ENCODE measurements at regions not wholly inside any gene's neighbourhood (a gene's known extent, or its start where the extent isn't known, plus 50 kb on each side); places are given as distances from the start of the nearest gene placed in this dataset.

DNA sequence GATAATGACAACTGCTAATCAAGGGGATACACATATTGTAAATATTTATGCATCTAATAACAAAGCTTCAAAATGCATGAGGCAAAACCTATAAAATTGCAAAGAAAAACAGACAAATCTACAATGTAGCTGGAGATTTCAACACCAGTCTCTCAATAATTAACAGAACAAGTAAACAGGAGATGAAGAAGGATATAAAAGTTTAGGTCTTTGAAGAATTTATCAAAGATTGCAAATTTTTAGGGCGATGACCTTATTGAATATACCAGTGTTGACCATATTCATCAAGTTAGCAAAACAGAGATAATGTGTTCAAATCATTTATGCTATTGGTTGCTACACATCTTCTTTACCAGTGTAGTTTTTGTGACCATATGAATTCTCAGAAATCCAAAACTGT, 237.8 kb upstream of the SGK1 start:
- Histone ChIP-seq H3K36me3 (no peaks in the 10 kb centered on the region), H3K27ac (no peak overlapping the region), H3K9me3 (ENCODE audit: severe bottlenecking) (no peaks in the 10 kb centered on the region), H3K4me3 (ENCODE audit: low read depth, low read length) (no peak overlapping the region), H3K27me3 (ENCODE audit: insufficient read depth, low read depth, severe bottlenecking) (no peaks in the 10 kb centered on the region)
- DNase-seq = no peak
- TF ChIP-seq, protein P1, sequence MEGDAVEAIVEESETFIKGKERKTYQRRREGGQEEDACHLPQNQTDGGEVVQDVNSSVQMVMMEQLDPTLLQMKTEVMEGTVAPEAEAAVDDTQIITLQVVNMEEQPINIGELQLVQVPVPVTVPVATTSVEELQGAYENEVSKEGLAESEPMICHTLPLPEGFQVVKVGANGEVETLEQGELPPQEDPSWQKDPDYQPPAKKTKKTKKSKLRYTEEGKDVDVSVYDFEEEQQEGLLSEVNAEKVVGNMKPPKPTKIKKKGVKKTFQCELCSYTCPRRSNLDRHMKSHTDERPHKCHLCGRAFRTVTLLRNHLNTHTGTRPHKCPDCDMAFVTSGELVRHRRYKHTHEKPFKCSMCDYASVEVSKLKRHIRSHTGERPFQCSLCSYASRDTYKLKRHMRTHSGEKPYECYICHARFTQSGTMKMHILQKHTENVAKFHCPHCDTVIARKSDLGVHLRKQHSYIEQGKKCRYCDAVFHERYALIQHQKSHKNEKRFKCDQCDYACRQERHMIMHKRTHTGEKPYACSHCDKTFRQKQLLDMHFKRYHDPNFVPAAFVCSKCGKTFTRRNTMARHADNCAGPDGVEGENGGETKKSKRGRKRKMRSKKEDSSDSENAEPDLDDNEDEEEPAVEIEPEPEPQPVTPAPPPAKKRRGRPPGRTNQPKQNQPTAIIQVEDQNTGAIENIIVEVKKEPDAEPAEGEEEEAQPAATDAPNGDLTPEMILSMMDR (IDR thresholded peaks at IDR 0.05; ENCODE audit: low read depth, low read length) = no peak

- H3K4me3 ChIP-seq (ENCODE audit: low read depth, low read length) = no peak overlapping the region
- H3K27ac ChIP-seq = no peak overlapping the region
- no peaks in the 10 kb centered on the region for H3K36me3 ChIP-seq
- no peaks in the 10 kb centered on the region for H3K27me3 ChIP-seq (ENCODE audit: insufficient read depth, low read depth, severe bottlenecking)
- TF ChIP-seq, protein P1 (IDR thresholded peaks at IDR 0.05; ENCODE audit: low read depth, low read length) = no peak
- no peak for DNase-seq
- H3K9me3 ChIP-seq (ENCODE audit: severe bottlenecking) = no peaks in the 10 kb centered on the region
These were observed 236.0 kb upstream of the SGK1 start for GRCh38 chr6:134553936-134554335.

- DNase-seq = no peak
- TF ChIP-seq, protein P1 (IDR thresholded peaks at IDR 0.05; ENCODE audit: low read depth, low read length) = no peak
- no peaks in the 10 kb centered on the region for H3K9me3 ChIP-seq (ENCODE audit: severe bottlenecking)
These were observed 233.5 kb upstream of the SGK1 start for GRCh38 chr6:134551245-134551960.

DNA sequence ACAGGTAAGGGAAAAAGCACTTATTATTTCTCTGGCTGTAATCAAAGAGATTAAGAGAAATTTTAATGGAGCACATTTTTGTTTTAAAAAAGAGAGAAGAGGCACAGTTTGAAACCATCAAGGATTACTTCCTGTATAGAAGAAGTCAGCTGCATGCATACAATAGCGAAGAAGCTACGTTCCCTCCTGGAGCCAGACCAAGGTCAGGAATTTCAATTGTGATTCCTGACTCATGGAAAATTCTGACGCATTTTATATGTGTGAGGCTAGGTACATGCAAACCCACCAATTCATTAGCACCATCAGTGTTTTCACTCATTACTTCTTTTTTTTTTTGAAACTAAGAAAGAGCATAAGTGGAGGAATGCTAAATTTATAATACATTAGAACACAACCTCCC, 232.7 kb upstream of the SGK1 start:
- no peaks in the 10 kb centered on the region for H3K27me3 ChIP-seq (ENCODE audit: insufficient read depth, low read depth, severe bottlenecking)
- no peaks in the 10 kb centered on the region for H3K9me3 ChIP-seq (ENCODE audit: severe bottlenecking)
- DNase-seq = no peak
- TF ChIP-seq, protein P1 (IDR thresholded peaks at IDR 0.05; ENCODE audit: low read depth, low read length) = no peak
- H3K36me3 ChIP-seq = no peaks in the 10 kb centered on the region
- no peak overlapping the region for H3K4me3 ChIP-seq (ENCODE audit: low read depth, low read length)
- H3K27ac ChIP-seq = no peak overlapping the region

More at GRCh38 chr6:134551245-134551960, 233.5 kb upstream of the SGK1 start:
- Histone ChIP-seq H3K27ac (no peak overlapping the region), H3K27me3 (ENCODE audit: insufficient read depth, low read depth, severe bottlenecking) (no peaks in the 10 kb centered on the region), H3K4me3 (ENCODE audit: low read depth, low read length) (no peak overlapping the region), H3K36me3 (no peaks in the 10 kb centered on the region)

DNA sequence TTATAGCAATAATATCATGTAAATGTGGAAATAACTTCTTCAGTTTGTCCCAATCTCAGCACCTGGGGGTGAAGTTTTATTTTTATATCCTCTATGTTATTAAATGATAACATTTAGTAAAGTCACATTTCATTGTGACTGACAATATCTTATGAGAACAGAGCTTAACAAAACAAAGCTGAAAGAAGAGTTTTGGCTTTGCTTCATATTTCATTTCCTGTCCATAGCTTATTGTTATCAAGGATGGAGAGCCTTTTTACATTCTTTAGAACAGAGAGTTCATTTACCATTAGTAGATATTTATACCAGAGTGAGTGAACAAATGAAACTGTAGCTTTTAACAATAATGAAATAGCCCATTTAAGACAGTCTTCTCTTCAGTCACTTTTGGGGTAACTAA, 231.9 kb upstream of the SGK1 start:
- H3K4me3 ChIP-seq (ENCODE audit: low read depth, low read length) = no peak overlapping the region
- H3K36me3 ChIP-seq = no peaks in the 10 kb centered on the region
- no peaks in the 10 kb centered on the region for H3K27me3 ChIP-seq (ENCODE audit: insufficient read depth, low read depth, severe bottlenecking)
- no peaks in the 10 kb centered on the region for H3K9me3 ChIP-seq (ENCODE audit: severe bottlenecking)
- H3K27ac ChIP-seq = no peak overlapping the region
- TF ChIP-seq, protein P1 (IDR thresholded peaks at IDR 0.05; ENCODE audit: low read depth, low read length) = no peak
- DNase-seq = no peak

Measured in WERI-Rb-1 (cell line).